GM18909 (cell line): ENCODE measurements at regions not wholly inside any gene's neighbourhood (a gene's known extent, or its start where the extent isn't known, plus 50 kb on each side); places are given as distances from the start of the nearest gene placed in this dataset.
A peak's percentile ranks its signal among the peaks of the same experiment; 100 is the strongest.
"Not testable (repeated sequence)": the region's sequence is repeated elsewhere in the genome, so short reads cannot be mapped to it uniquely, and the experiment has no call there.

Experiments used
- ATAC-seq: cut with Tn5 transposase; IDR thresholded peaks from one replicate; pipeline ENCODE4 v1.9.1; 2021; ENCODE audit warnings: mild to moderate bottlenecking; ENCODE audit not compliant: unreplicated experiment, poor library complexity

GRCh38 chrX:1062351-1062750, 150.1 kb downstream of the CRLF2 start:
- ATAC-seq, result no peak

GRCh38 chrX:1060562-1060960, 151.9 kb downstream of the CRLF2 start:
- no peak for ATAC-seq

GRCh38 chrX:1059576-1060561, 152.6 kb downstream of the CRLF2 start:
- no peak for ATAC-seq

GRCh38 chrX:1053600-1053999, 158.8 kb downstream of the CRLF2 start:
- ATAC-seq, result not testable (repeated sequence)

- no peak for ATAC-seq
Observed at GRCh38 chrX:1053072-1053471, 159.4 kb downstream of the CRLF2 start.

- no peak for ATAC-seq
Observed at GRCh38 chrX:1052021-1052420, 160.4 kb downstream of the CRLF2 start.

GRCh38 chrX:1051421-1051820, 161.0 kb downstream of the CRLF2 start:
- ATAC-seq, result no peak

- ATAC-seq, result no peak
Observed at GRCh38 chrX:1045680-1046314, 166.7 kb downstream of the CRLF2 start.

- ATAC-seq, result no peak
Observed at GRCh38 chrX:1041091-1041490, 171.4 kb downstream of the CRLF2 start.

- not testable (repeated sequence) for ATAC-seq
Observed at GRCh38 chrX:1035931-1036330, 176.5 kb downstream of the CRLF2 start.

- ATAC-seq, result no peak
Observed at GRCh38 chrX:1035206-1035605, 177.2 kb downstream of the CRLF2 start.

GRCh38 chrX:1034717-1035116, 177.7 kb downstream of the CRLF2 start:
- ATAC-seq, result no peak

GRCh38 chrX:1031521-1032430, 180.7 kb downstream of the CRLF2 start:
- no peak for ATAC-seq

GRCh38 chrX:1029494-1029893, 183.0 kb downstream of the CRLF2 start:
- no peak for ATAC-seq

GRCh38 chrX:1027680-1028079, 184.8 kb downstream of the CRLF2 start:
- no peak for ATAC-seq

GRCh38 chrX:1027133-1027532, 185.3 kb downstream of the CRLF2 start:
- ATAC-seq, result peak; percentile 45

- ATAC-seq, result peak; percentile 74
Observed at GRCh38 chrX:1026263-1027015, 186.0 kb downstream of the CRLF2 start.

GRCh38 chrX:1025413-1025812, 187.0 kb downstream of the CRLF2 start:
- no peak for ATAC-seq

- ATAC-seq, result no peak
Observed at GRCh38 chrX:1023676-1024075, 188.8 kb downstream of the CRLF2 start.
